Transverse colon (tissue), 4 donors: ENCODE measurements at regions not wholly inside any gene's neighbourhood (a gene's known extent, or its start where the extent isn't known, plus 50 kb on each side); places are given as distances from the start of the nearest gene placed in this dataset.
"Not testable (repeated sequence)": the region's sequence is repeated elsewhere in the genome, so short reads cannot be mapped to it uniquely, and the experiment has no call there.

Experiments used
- EP300 ChIP-seq: sonication (generic); formaldehyde crosslinking; IDR thresholded peaks from one replicate; pipeline ENCODE4 v1.6.1; 2017; ENCODE audit warnings: antibody characterized with exemption, low read depth
- POLR2A ChIP-seq: fragments of 450-650 bp; IDR thresholded peaks from one replicate; pipeline ENCODE4 v1.6.1; 2016; ENCODE audit warnings: antibody characterized with exemption, mild to moderate bottlenecking, moderate library complexity
- POLR2AphosphoS5 ChIP-seq, 3 donors: sonication (generic); formaldehyde crosslinking; IDR thresholded peaks; one replicate each; pipeline ENCODE4 v1.6.1; 2016; ENCODE audit warnings: antibody characterized with exemption in 3 of 3
- TF ChIP-seq, protein P1 (sequence below), 5 experiments: fragments of 200-600 bp in 3 of 5; fragments of 450-650 bp in 2 of 5; sonication (generic) in 3 of 5; IDR thresholded peaks; 1 replicate in 2 of 5; 2 replicates in 3 of 5; pipeline ENCODE4 v1.5.1; 2016 to 2017; ENCODE audit warnings: antibody characterized with exemption in 5 of 5, inconsistent platforms in 3 of 5, mild to moderate bottlenecking in 2 of 5, moderate library complexity in 1 of 5

DNA sequence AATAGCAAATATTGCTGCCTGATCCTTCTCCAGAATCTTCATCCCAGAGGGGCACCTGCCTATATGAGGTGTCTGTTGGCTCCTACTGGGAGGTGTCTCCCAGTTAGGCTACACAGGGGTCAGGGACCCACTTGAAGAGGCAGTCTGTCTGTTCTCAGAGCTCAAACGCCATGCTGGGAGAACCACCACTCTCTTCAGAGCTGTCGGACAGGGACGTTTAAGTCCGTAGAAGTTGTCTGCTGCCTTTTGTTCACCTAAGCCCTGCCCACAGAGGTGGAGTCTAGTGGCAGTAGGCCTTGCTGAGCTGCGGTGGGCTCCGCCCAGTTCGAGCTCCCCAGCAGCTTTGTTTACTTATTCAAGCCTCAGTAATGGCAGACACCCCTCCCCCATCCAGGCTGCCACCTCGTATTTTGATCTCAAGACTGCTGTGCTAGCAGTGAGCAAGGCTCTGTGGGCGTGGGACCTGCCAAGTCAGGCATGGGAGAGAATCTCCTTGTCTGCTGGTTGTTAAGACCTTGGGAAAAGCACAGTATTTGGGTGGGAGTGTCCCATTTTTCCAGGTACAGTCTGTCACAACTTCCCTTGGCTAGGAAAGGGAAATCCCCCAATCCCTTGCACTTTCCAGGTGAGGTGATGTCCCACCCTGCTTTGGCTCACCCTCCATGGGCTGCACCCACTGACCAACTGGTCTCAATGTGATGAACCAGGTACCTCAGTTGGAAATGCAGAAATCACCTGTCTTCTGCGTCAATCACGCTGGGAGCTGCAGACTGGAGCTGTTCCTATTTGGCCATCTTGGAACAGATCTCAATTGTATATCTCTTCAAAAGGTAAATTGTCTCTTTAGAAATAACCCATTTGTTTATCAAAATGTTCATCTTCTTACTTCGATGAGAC, 87.4 kb upstream of the ITPRID2 start:
- TF ChIP-seq POLR2A; POLR2AphosphoS5 (IDR thresholded peaks at IDR 0.05); EP300: not testable (repeated sequence)
- TF ChIP-seq, protein P1, sequence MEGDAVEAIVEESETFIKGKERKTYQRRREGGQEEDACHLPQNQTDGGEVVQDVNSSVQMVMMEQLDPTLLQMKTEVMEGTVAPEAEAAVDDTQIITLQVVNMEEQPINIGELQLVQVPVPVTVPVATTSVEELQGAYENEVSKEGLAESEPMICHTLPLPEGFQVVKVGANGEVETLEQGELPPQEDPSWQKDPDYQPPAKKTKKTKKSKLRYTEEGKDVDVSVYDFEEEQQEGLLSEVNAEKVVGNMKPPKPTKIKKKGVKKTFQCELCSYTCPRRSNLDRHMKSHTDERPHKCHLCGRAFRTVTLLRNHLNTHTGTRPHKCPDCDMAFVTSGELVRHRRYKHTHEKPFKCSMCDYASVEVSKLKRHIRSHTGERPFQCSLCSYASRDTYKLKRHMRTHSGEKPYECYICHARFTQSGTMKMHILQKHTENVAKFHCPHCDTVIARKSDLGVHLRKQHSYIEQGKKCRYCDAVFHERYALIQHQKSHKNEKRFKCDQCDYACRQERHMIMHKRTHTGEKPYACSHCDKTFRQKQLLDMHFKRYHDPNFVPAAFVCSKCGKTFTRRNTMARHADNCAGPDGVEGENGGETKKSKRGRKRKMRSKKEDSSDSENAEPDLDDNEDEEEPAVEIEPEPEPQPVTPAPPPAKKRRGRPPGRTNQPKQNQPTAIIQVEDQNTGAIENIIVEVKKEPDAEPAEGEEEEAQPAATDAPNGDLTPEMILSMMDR (IDR thresholded peaks at IDR 0.05): not testable (repeated sequence)
